ENCODE measurements at regions not wholly inside any gene's neighbourhood (a gene's known extent, or its start where the extent isn't known, plus 50 kb on each side); places are given as distances from the start of the nearest gene placed in this dataset.

DNA sequence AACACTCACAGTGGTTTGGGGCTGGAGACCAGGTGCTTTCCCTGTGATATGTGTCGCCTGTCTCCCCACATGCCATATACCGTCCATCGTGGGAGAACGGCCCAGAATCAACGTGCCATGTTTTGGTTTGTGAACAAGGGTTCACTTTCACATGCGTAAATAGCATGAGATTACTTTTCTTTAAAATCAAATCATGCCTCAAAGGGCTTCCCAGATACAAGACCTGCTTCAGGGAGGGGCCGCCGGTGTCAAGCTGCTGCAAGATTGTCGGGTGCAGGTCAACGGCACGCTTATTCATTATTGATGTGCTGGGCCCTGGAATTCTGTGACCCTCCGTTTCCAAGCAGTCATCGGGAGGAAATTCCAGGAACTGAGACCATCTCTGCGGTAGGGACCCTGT lies 145.2 kb upstream of the RTL1 start:
- ATAC-seq = no peak

DNA sequence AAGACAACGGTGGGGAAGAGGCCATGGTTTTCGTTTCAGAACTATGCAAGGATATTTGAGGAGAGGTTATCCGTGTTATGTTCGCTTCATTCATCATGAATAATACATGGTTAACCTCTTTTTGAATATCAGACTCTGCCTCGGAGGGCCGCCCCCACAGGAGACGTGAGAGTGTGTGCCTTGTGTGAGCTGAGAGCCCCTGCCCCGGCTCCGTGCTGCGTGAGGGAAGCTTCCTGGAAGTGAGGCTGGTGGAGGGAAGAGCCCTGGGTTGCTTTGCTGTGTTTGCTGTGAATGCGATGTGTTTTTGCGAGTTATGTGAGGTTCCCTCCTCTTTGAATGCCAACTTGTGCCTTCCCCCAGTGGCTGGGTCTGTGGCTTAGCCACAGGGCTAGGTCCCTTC lies 146.0 kb upstream of the RTL1 start:
- ATAC-seq = no peak

DNA sequence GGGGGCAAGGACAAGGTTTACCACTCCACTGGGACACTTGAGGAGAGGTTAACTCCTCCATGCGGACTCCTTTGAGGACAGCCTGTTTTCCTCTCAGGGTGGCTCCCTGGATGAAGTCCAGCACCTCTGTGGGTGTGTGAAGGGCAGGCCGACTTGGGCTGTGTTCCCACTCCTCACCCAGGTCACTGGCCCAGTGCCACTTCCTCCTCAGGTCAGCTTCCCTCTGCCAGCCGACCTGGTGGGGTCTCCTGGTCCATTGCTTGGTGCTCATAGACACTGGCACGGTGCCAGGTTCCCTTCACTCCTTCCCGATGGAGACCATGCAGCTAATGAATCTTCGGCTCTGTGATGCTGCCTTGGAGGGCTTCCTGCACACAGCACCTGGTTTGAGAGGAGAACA lies 146.4 kb upstream of the RTL1 start:
- no peak for ATAC-seq

DNA sequence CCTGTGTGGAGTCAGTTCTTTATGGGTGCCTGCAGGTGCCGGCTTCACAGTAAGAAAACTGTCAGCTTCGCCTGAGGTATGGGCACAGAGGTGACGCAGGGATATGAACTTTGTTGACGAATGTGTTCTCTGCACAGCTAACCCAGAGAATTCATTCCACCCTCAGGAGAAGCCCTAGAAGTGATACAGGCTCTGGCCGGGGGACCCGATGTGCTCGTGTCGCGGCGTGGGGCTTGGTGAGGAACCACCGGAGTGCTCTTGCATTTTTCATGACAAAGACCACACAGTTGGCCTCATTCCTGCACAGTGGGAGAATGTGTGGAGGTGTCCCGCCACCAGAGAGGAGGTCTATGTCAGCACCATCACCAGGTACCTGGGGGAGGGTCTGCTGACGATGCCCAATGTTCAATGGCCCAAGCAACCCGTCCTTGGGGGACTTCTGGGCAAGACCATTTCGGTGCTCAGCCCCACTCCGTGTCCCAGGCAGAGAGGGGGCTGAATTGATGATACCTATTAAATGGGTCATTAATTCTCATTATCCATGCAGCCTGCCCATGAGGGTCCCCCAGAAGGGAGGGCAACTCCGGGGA lies 147.5 kb upstream of the RTL1 start:
- ATAC-seq = no peak

DNA sequence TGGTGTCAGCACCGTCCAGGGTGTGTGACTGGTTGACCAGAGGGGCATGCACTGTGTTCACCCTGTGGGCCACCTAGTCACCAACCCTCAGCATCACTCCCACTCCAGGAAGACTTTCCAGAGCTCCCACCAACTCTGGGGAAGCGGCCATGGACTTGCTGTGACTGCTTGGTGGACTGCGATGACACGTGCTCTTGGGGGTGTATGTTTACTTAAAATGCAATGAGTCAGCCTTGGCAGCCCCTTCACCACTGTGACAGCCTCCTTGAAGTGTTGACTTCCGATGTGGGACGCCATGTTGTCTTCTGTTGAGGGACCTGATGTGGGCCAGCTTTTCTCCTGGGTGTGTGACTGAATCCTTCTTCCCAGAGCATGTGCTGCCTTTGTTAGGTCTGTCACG lies 151.1 kb upstream of the RTL1 start:
- no peak for ATAC-seq

DNA sequence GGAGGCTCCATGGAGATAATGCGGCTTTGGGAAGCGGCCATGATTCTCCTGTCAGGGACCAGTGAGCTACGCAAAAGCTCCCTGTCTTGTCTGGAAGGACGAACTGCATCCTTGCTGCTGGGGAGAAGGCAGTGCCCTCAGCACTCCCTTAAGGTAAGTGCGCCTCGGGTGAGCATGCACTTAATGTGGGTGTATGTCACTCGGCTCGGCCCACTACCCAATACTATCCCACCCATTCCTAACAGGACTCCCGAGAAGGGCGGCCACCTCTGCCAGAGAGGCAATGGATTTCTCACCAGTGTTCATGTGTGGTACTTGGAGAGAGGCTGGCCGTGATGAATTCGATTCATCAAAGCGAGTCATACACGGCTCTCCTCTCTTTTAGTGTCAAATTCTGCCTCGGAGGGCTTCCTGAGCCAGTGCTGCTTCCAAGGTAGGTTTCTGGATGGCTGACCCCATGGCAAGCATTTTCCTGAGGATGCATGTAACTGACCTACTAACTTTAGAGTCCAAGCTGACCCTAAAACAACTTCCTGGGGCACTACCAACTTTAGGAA lies 151.7 kb upstream of the RTL1 start:
- ATAC-seq = no peak

DNA sequence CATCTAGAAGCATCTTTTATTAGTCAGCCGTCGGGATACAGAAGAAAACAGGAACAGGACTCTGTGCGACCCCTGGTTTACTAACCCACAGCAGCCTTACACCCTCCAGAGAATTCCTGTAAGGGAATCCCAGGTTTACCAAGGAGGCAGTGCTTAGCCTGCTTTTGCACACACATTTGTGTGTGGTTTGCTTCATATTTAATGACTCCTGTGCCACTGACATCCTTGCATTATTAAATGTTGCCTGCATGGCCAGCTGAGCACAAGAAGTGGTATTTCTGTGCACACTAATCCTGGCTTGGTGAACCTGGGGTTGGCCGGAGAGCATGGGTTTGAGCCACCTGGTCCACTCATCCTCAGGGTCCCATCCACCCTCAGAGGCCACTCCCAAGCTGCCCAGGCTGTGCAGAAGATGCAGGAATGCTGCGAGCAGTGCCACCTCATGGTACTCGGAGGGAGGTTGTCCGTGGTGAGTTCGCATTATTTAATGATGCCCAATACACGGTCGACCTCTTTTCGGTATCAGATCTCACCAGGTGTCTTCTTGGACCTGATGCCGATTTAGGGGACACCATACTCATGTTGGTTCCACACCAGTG lies 152.4 kb upstream of the RTL1 start:
- ATAC-seq = no peak

DNA sequence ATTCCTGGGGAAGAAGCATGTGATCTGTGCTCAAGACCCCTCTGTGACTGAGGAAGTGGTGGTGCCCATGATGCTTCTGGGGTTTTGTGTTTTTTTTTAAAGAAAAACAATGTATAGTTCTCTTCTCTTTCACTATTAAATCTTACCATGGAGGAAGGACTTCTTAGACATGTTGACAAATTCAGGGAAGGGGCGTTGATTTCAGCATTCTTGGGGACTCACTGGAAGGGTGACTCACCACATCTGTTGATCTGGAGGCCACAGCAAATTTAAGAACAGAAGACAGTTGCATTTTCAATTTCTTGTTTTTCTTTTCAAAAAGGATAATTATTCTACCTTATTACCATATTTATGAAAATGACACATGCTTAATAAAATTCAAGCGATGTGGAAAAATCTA lies 152.9 kb upstream of the RTL1 start:
- no peak for ATAC-seq

DNA sequence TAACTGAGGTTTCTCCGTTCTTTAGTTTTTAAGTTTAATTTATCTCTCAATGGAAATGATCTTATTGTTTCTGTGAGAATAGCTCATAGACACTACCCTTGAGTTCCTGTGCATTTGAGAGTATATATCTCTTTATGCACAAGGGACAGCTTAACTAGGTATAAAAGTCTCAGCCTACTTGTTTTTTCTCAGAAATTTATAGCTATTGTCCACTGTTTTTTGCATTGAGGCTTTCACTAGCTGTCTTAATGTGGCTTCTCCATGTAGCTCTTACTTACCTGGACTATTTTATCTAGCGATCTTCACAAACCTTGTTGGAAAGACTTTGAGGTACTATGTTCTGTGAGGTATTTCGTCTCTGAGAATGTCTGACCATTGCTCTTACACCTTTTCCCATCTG lies 153.9 kb upstream of the RTL1 start:
- ATAC-seq = no peak

DNA sequence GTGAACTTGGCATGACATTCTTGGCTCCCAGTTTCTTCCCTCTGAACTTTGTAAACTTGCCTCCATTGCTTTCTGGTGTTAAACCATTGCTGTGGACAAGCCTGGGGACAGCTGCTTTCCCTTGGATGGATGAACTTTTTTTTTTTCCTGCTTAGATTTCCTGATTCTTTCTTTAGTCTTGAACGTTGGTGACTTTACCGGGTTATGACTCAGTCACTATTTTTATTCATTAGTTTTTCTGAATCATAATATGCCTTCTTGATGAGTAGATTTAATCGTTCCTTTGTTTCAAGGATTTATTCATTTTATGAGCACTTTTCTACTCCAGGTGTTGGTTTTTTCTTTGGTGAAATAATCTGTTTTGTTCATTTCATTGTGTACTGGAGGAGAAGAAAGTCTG lies 155.0 kb upstream of the RTL1 start:
- ATAC-seq = no peak

DNA sequence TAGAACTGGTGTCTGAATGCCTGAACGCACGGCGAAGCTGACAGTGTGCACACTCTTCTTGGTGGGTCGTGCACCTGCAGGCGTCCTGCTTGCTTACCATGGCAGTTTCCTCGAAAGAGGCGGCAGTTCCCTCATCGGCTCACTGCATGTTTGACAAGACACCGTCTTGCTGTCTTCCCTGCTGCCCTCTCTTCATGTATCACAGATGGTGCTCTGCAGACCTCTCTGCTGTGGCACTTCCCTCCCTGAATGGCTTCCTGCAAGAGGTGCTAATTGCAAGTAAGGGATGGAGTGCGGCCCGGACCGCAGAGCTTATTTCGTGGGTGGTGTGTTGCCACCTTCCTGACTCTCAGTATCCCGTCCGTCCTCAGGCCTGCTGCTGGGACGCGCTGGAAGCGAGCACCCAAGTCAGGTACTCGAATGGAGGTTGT lies 156.7 kb upstream of the RTL1 start:
- no peak for ATAC-seq

DNA sequence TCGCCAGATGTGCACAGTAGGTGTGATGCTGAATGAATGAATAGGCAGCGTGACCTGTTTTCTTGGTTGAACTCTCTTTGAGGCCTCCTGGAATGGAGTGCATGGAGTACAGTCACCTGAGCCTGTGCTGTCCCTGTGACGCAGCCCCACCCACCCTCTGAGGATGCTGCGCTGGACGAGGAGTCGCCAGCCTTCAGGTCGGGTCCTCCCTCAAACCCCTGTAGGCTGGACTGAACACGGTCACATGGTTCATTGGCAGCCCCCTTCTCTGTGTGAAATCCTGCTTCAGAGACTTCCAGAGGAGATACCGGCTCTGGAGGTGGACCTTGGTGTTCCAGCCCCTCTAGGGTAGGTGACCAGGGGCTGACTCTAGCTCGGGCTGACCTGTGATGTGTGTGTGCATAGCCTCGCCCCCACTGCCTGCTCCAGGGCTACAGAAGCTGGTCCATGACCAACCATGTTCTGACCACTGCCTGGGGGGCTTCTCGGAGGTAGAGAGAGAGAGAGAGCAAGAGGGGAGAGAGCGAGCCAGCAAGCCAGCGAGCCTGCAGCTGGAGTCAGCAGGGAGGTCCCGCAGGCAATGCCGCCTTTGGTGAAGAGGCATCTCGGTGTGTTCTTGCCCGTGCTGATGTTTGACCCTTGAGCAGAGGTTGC lies 158.0 kb upstream of the RTL1 start:
- no peak for ATAC-seq

DNA sequence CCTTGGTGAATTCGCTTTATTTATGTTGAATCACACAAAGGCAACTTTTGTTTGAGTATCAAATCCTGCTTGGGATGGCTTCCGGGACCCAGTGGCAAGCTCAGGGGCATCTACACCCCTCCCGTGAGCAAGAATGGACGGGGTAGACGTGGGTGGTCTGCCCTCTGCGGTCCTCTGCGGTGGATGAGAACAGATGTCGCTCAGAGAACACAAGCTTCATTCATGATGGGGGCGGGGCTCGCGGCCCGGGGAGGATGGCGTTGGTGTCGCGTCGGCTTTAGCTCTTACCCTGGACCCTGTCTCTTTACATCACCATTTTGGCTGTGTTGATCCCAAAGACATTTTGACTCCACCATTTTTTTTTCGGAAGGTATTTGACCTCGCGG lies 158.5 kb upstream of the RTL1 start:
- ATAC-seq = no peak

DNA sequence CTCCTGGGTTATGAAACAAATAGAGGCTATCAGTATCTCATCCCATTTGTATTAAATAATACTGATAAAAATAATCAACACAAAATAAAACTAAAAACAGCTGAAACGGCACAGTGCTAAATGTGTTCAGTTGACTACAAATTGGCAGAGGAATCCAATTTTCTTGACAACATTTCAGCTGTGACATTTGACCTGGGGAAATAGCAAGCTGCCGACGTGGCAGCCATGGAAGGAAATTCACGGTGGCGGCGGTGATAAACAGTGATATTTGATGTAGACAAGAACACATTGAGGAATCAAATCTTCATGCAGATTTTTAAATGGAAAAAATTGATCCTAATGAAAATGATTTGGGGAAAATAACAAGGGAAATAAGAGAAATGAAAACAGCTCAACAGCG lies 159.1 kb upstream of the RTL1 start:
- no peak for ATAC-seq

DNA sequence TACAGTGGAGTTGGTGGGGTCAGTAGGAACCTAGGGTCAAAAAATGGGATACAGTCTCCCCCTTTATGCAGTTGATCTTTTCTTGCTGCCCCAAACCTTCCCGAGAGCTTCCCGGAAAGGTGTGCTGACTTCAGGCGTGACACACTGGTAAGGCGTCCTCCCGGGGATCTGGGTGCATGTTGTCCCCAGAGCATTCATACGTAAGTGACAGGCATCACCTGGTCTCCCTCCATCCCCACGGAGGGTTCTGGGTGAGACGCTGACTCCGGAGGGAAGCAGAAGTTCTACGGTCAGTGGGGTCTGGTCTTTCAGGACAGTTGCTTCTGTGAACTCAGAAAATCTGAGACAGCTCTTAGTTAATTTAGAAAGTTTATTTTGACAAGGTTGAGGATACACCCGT lies 159.6 kb upstream of the RTL1 start:
- no peak for ATAC-seq

DNA sequence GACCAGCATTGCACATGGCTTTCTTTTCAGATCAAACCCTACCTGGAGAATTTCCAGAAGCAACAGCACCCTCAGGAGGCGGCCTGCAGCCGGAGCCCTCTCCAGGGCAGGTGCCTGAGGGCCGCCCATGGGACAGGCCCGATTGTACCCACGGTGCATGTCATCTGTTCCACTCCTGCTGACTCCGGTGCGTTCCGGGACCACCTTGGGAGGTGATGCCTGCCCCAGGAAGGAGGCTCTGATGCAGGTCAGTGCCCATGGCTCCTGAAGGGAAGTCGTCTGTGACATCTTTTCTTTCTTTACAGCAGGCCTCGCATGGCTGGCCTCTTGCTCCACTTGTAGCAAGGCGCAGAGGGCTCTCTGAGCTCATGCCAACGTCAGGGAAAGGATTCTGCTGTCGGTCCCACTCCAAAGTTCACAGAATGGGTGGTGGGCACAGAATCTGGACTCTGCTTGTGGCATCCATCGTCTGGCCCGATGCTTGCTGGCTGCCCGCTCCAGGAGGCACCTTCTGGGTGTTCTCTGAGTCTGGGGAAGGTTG lies 160.7 kb upstream of the RTL1 start:
- ATAC-seq = no peak

DNA sequence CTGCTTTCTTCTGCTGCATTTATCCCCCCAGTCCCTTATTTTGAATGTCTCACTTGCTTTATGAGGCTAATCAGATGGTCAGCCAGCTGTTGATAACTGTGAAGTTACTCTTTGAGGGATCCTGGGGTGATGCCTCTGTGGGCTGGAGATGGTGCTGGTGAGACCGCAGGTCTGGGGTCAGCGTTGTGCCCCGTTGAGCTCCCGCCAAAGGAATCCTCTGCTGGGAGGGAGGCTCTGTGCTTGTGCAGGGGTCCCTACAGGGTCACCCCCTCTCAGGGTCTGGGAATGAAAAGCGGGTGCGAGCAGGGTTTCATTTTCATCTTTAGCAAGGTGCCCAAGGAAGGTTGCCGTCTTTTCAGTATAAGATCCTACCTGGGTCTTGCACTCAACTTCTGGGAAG lies 161.2 kb upstream of the RTL1 start:
- ATAC-seq = no peak

DNA sequence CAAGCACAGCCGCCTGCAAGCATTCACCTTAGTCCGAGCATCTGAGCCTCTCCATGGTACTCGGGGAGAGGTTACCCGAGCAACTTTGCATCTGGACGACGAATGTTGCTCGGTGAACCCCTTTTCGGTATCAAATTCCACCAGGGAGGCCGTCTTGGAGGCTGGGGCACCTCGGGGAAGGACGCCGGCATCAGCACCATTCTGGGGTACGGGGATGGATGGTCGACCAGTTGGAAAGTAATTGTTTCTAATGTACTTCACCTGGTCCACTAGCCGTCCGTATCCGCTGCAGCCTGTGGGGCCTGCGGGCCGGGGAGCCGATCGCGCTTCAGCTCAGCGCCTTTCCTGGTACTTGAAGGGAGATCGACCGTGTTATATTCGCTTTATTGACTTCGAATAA lies 161.7 kb upstream of the RTL1 start:
- no peak for ATAC-seq

DNA sequence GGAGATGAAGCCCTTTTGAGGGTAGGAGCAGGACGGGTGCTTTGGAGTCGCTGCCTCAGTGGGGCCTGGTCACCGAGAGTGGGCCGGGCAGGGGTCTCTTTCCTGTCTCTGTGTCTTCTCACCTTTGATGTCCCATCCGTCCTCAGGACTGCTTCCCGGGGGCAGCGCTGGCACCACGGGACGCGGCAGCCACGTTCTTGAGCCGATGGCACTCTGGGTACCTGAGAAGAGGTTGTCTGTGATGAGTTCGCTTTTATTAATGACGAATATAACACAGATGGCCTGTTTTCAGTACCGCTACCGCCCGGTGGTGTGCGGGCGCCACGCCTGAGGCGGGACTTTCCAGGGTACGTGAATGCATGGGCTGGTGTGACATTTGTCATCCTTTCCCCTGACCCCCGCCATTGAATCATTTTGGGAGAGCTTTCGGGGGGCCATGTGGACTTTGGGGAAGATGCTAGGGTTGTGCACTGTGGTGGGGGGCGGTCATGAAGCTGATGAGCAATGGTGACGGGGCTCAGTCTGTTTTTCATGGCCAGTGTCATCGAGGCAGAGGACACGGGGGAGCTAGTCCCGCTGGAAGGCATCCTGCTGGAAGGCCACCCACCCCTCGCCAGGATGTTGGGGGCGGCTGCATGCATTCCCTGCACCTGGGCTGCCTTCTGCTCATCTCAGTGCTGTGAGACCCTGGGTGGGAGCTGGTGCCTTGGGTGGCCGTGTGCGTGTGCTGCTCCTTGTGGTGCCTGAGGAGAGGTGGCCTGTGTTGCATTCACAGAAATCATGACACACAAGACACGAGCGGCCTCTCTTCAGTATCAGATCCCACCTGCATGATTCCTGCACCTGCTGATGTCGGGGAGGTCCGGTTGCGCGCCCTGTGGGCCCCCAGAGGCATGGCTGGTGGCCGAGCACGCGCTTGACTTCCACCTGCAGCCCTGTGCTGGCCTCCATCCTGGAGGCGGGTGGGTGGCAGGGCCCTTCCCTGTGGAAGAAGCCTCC lies 162.5 kb upstream of the RTL1 start:
- ATAC-seq = no peak

DNA sequence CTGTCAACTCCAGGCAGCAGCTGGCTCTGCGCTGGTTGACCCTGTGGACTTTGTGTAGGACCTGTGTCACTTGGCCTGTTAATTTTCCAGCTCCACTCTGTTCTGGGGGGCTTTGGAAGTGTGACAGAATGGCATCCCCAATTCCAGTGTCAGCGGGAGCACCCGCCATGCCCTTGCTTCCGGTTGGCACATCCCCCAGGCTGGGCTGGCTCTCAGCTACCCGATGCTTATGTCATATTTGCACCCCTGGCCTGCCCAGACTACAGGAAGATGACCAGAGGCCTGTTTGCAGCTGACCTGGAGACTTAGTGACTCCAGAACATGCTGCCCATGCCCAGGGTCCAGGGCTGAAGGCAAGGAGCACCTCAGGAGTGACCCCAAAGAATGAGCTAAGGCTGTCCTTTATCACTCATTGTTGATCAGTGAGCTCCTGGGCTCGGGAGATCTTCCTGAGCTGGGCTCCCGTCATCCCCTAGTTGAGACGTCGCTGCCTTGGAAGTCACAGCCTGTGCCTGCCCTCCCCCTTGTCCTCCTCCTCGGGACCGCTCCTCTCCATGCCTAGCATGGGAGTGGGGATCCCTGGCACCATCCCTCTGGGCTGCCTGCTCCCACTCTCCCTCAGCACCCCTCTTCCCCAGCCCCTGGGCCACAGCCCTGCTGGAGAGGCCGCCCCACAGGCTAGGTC lies 163.4 kb upstream of the RTL1 start:
- ATAC-seq = no peak

DNA sequence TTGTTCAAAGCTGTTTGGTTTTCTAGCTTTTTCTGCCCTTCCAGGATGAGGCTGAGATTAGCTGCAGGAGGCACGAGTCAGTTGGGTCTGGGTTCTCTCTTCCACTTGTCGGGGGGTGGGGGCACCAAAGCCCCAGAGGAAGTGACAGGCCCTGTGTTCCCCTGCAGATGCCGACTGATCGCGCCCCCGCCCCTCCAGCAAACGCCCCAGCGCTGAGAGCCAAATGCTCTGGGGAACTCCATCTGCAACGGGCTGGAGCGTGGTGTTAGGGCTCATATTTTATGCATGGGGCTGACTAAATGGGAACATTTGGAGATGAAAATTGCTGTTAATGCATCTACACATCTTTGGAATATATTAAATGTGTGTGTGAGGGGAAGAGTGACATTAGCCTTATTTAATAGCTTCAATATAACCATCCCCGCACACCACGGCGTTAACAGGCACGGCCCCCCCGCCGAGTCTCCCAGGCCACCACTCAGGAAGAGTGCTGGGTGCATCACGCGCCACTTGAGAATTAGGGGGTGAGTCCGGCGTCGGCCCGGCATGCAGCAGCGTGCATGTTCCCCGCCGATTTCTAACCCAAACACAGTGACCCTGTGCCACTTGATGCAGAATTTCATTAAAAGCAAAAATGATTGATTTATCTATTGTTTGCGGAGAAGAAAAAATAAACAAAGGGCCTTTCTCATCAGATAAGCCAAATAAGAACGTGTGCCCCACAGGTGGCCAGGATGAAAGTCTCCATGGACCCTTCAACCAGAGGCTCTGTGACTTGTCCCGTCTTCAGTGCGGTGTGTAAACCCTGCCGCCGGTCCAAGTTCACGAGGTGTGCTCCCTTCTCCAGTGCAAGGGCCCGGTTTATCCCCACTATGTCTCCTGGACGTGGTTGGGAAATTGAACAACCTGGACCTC lies 165.0 kb upstream of the RTL1 start:
- no peak for ATAC-seq

Measured in esophagus mucosa (tissue), 1 donor.